Liver (tissue), 8 donors: ENCODE measurements at regions not wholly inside any gene's neighbourhood (a gene's known extent, or its start where the extent isn't known, plus 50 kb on each side); places are given as distances from the start of the nearest gene placed in this dataset.

Experiments used
- DNase-seq: peaks from one replicate; pipeline ENCODE4 v3.0.0-alpha.2; 2017; ENCODE audit warnings: low spot score
- H3K27ac ChIP-seq, 2 donors: one replicate each; pipeline ENCODE4 v1.7.0; 2013; ENCODE audit warnings: inconsistent platforms in 2 of 2, low read length in 2 of 2, control low read depth in 1 of 2, low read depth in 1 of 2, mild to moderate bottlenecking in 1 of 2
- H3K27me3 ChIP-seq, 4 donors: one replicate each; pipeline versions ENCODE4 v1.6.1 to v1.7.0; 2013; ENCODE audit warnings: low read length in 3 of 4, inconsistent platforms in 1 of 4, mild to moderate bottlenecking in 1 of 4, moderate library complexity in 1 of 4; ENCODE audit not compliant: control insufficient read depth in 4 of 4, insufficient read depth in 4 of 4
- H3K36me3 ChIP-seq, 4 donors: one replicate each; pipeline versions ENCODE4 v1.6.1 to v1.7.0; 2013; ENCODE audit warnings: low read length in 3 of 4, mild to moderate bottlenecking in 3 of 4, low read depth in 1 of 4, moderate library complexity in 1 of 4; ENCODE audit not compliant: control insufficient read depth in 4 of 4, insufficient read depth in 3 of 4
- H3K4me1 ChIP-seq, 4 donors: one replicate each; pipeline versions ENCODE4 v1.6.1 to v1.7.0; 2013; ENCODE audit warnings: low read length in 3 of 4, mild to moderate bottlenecking in 3 of 4, moderate library complexity in 1 of 4; ENCODE audit not compliant: control insufficient read depth in 4 of 4, insufficient read depth in 4 of 4
- H3K4me3 ChIP-seq, 3 donors: one replicate each; pipeline versions ENCODE4 v1.6.1 to v1.7.0; 2013; ENCODE audit warnings: low read length in 3 of 3, control low read depth in 1 of 3, low read depth in 1 of 3, mild to moderate bottlenecking in 1 of 3
- H3K9ac ChIP-seq, 2 donors: one replicate each; pipeline ENCODE4 v1.7.0; 2013; ENCODE audit warnings: low read length in 2 of 2, mild to moderate bottlenecking in 2 of 2, moderate library complexity in 2 of 2, control low read depth in 1 of 2, low read depth in 1 of 2
- H3K9me3 ChIP-seq, 4 donors: one replicate each; pipeline versions ENCODE4 v1.6.1 to v1.7.0; 2013; ENCODE audit warnings: low read length in 3 of 4; ENCODE audit not compliant: control insufficient read depth in 4 of 4
- EGR1 ChIP-seq, 2 donors: IDR thresholded peaks; 2 replicates each; pipeline ENCODE4 v1.6.1; 2016 to 2018; ENCODE audit warnings: antibody characterized with exemption in 2 of 2, low read depth in 2 of 2
- FOXA1 ChIP-seq: IDR thresholded peaks from 2 replicates; pipeline ENCODE4 v1.6.1; 2016; ENCODE audit warnings: antibody characterized with exemption
- FOXA2 ChIP-seq: IDR thresholded peaks from 2 replicates; pipeline ENCODE4 v1.6.1; 2016; ENCODE audit warnings: antibody characterized with exemption
- GABPA ChIP-seq, 2 donors: IDR thresholded peaks in 1 of 2; conservative IDR thresholded peaks in 1 of 2; 2 replicates each; pipeline ENCODE4 v1.6.1; 2016; ENCODE audit warnings: antibody characterized with exemption in 2 of 2, mild to moderate bottlenecking in 1 of 2, moderate library complexity in 1 of 2
- HNF4A ChIP-seq, 2 donors: conservative IDR thresholded peaks; 2 replicates each; pipeline ENCODE4 v1.6.1; 2016; ENCODE audit warnings: antibody characterized with exemption in 2 of 2, mild to moderate bottlenecking in 2 of 2
- JUND ChIP-seq, 2 donors: IDR thresholded peaks; 2 replicates each; pipeline ENCODE4 v1.6.1; 2016; ENCODE audit warnings: antibody characterized with exemption in 2 of 2
- NR2F2 ChIP-seq: IDR thresholded peaks from 2 replicates; pipeline ENCODE4 v1.6.1; 2016; ENCODE audit warnings: antibody characterized with exemption
- RAD21 ChIP-seq, 2 donors: IDR thresholded peaks; 2 replicates each; pipeline ENCODE4 v1.6.1; 2016; ENCODE audit warnings: antibody characterized with exemption in 2 of 2, mild to moderate bottlenecking in 2 of 2
- RXRA ChIP-seq, 2 donors: IDR thresholded peaks; 2 replicates each; pipeline ENCODE4 v1.6.1; 2017 to 2018; ENCODE audit warnings: antibody characterized with exemption in 2 of 2, mild to moderate bottlenecking in 1 of 2
- SP1 ChIP-seq: IDR thresholded peaks from 2 replicates; pipeline ENCODE4 v1.6.1; 2018; ENCODE audit warnings: antibody characterized with exemption, mild to moderate bottlenecking
- TAF1 ChIP-seq: conservative IDR thresholded peaks from 2 replicates; pipeline ENCODE4 v1.6.1; 2016; ENCODE audit warnings: antibody characterized with exemption, mild to moderate bottlenecking
- YY1 ChIP-seq: IDR thresholded peaks from 2 replicates; pipeline ENCODE4 v1.6.1; 2016; ENCODE audit warnings: antibody characterized with exemption, mild to moderate bottlenecking
- WGBS: extraction: QIAGEN DNeasy Blood & Tissue Kit; methylation state at CpG from one replicate; pipeline ENCODE4 v1.1.7; 2013; 5-methylcytosine and 5-hydroxymethylcytosine counted together
- TF ChIP-seq, protein P1 (sequence below): fragments of 150-350 bp; IDR thresholded peaks from 2 replicates; pipeline ENCODE4 v1.5.1; 2017; ENCODE audit warnings: improper control_type of control experiment, low read depth, low read length; ENCODE audit not compliant: missing input control
- TF ChIP-seq, protein P2 (sequence below): IDR thresholded peaks from 2 replicates; pipeline ENCODE4 v1.6.1; 2016; ENCODE audit warnings: antibody characterized with exemption, mild to moderate bottlenecking
- TF ChIP-seq, protein P3 (sequence below): IDR thresholded peaks from 2 replicates; pipeline ENCODE4 v1.6.1; 2016; ENCODE audit warnings: antibody characterized with exemption
- TF ChIP-seq, protein P4 (sequence below): IDR thresholded peaks from 2 replicates; pipeline ENCODE4 v1.6.1; 2016; ENCODE audit warnings: antibody characterized with exemption
- donor health status: healthy.
- donor health status: healthy.
- donor health status: healthy.
- donor health status: healthy.
- donor health status: healthy.

DNA sequence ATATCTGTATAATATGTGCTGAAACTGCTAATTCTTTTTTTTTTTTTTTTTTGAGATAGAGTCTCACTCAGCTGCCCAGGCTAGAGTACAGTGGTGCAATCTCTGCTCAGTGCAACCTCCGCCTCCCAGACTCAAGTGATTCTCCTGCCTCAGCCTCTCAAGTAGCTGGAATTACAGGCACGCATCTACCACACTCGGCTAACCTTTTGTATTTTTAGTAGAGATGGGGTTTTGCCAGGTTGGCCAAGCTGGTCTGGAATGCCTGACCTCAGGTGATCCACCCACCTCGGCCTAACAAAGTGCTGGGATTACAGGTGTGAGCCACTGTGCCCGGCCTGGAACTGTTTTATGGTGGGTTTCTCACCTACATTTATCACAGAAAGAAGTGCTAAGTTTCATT, 307.8 kb upstream of the STT3B start (continued):
- TF ChIP-seq, protein P1, sequence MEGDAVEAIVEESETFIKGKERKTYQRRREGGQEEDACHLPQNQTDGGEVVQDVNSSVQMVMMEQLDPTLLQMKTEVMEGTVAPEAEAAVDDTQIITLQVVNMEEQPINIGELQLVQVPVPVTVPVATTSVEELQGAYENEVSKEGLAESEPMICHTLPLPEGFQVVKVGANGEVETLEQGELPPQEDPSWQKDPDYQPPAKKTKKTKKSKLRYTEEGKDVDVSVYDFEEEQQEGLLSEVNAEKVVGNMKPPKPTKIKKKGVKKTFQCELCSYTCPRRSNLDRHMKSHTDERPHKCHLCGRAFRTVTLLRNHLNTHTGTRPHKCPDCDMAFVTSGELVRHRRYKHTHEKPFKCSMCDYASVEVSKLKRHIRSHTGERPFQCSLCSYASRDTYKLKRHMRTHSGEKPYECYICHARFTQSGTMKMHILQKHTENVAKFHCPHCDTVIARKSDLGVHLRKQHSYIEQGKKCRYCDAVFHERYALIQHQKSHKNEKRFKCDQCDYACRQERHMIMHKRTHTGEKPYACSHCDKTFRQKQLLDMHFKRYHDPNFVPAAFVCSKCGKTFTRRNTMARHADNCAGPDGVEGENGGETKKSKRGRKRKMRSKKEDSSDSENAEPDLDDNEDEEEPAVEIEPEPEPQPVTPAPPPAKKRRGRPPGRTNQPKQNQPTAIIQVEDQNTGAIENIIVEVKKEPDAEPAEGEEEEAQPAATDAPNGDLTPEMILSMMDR, result no peak
- TF ChIP-seq NR2F2, result no peak
- TF ChIP-seq FOXA2, result no peak

DNA sequence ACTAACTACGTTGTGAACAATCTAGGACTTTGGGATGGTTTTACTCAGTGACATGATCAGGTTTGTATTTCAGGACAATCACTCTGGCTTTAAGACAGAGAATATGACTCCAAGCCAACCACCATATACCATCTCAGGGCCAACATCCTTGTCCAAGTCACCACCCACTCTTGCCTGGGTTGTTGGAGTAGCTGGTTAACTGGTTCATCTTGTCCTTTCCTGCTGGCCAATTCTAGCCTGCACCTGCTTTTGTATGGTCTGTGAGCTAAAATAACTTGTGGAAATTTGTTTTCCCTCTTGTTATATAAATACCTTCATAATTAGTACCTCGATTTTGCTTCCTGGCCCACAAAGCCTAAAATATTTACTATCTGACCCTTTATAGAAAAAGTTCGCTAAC, 306.8 kb upstream of the STT3B start:
- 82% methylated on average over 3 of the region's 3 CpGs for WGBS
- DNase-seq, result no peak
- no peak overlapping the region for H3K9ac ChIP-seq
- H3K36me3 ChIP-seq, result no peaks in the 10 kb centered on the region
- H3K4me3 ChIP-seq, result no peak overlapping the region
- H3K27me3 ChIP-seq, result no peaks in the 10 kb centered on the region
- H3K4me1 ChIP-seq, result no peaks in the 10 kb centered on the region
- no peaks in the 10 kb centered on the region for H3K9me3 ChIP-seq
- TF ChIP-seq JUND (IDR thresholded peaks at IDR 0.05) (no peak), RXRA (IDR thresholded peaks at IDR 0.05) (no peak), HNF4A (conservative IDR thresholded peaks at IDR 0.05) (no peak), EGR1 (IDR thresholded peaks at IDR 0.05; ENCODE audit: low read depth in 2 of 2) (no peak), SP1 (no peak), FOXA1 (no peak), NR2F2 (no peak)
- TF ChIP-seq, protein P2, sequence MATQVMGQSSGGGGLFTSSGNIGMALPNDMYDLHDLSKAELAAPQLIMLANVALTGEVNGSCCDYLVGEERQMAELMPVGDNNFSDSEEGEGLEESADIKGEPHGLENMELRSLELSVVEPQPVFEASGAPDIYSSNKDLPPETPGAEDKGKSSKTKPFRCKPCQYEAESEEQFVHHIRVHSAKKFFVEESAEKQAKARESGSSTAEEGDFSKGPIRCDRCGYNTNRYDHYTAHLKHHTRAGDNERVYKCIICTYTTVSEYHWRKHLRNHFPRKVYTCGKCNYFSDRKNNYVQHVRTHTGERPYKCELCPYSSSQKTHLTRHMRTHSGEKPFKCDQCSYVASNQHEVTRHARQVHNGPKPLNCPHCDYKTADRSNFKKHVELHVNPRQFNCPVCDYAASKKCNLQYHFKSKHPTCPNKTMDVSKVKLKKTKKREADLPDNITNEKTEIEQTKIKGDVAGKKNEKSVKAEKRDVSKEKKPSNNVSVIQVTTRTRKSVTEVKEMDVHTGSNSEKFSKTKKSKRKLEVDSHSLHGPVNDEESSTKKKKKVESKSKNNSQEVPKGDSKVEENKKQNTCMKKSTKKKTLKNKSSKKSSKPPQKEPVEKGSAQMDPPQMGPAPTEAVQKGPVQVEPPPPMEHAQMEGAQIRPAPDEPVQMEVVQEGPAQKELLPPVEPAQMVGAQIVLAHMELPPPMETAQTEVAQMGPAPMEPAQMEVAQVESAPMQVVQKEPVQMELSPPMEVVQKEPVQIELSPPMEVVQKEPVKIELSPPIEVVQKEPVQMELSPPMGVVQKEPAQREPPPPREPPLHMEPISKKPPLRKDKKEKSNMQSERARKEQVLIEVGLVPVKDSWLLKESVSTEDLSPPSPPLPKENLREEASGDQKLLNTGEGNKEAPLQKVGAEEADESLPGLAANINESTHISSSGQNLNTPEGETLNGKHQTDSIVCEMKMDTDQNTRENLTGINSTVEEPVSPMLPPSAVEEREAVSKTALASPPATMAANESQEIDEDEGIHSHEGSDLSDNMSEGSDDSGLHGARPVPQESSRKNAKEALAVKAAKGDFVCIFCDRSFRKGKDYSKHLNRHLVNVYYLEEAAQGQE, result no peak
- H3K27ac ChIP-seq, result no peak overlapping the region

DNA sequence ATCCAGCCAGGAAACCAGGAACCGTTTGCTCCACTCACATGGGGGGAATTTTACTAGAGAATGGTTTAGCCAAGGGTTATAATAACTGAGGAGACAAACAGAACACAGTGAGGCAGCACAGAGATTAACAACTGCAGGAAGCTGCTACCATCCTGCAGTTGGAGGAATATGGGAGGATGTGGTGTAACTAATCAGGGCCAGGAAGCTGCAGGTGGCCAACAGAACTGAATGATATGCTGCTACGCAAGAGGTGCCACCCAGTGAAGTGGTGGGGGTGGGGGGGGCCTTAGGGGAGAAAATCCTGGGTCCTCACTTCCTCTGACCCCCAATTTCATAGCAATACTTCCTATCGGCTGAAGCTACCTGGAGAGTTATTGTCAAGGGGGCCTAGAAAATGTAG, 306.4 kb upstream of the STT3B start:
- TF ChIP-seq RAD21 (IDR thresholded peaks at IDR 0.05) (no peak), GABPA (IDR thresholded peaks at IDR 0.05 in 1 of 2, conservative IDR thresholded peaks at IDR 0.05 in 1 of 2) (no peak), JUND (IDR thresholded peaks at IDR 0.05) (no peak), YY1 (no peak), SP1 (no peak), FOXA2 (no peak), TAF1 (no peak), FOXA1 (no peak)
- TF ChIP-seq, protein P2, result no peak
- TF ChIP-seq, protein P3, sequence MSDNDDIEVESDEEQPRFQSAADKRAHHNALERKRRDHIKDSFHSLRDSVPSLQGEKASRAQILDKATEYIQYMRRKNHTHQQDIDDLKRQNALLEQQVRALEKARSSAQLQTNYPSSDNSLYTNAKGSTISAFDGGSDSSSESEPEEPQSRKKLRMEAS, result no peak
- TF ChIP-seq, protein P4, sequence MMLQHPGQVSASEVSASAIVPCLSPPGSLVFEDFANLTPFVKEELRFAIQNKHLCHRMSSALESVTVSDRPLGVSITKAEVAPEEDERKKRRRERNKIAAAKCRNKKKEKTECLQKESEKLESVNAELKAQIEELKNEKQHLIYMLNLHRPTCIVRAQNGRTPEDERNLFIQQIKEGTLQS, result no peak
- Histone ChIP-seq H3K9ac (no peak overlapping the region), H3K4me3 (no peak overlapping the region), H3K9me3 (no peaks in the 10 kb centered on the region), H3K27ac (no peak overlapping the region), H3K27me3 (no peaks in the 10 kb centered on the region), H3K4me1 (no peaks in the 10 kb centered on the region), H3K36me3 (no peaks in the 10 kb centered on the region)
- no peak for DNase-seq
- WGBS, result 74% methylated on average over 3 of the region's 3 CpGs
